ENCODE measurements at regions not wholly inside any gene's neighbourhood (a gene's known extent, or its start where the extent isn't known, plus 50 kb on each side); places are given as distances from the start of the nearest gene placed in this dataset.

DNA sequence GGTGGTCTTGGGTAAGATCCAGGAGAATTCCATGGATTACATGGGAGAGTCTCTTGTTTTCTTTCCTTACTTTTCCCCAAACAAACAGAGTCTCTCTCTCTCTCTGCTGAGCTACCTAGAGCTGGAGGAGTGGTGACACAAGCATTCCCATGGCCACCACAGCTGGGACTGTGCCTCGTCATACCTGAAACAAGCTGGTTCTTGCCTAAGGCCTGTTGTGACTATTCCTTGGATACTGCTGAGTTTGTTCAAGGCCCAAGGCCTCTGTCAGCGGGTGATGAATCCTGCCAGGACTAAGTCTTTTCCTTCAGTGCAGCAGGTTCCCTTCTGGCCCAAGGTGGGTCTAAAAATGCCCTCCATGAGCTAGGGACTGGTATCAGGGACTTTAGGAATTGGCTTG, 378.1 kb upstream of the ZNF385D start:
- TF ChIP-seq REST (IDR thresholded peaks at IDR 0.05; ENCODE audit: insufficient read depth in 1 of 2, low read depth in 2 of 2, low read length in 2 of 2): no peak
- no peak for TF ChIP-seq POLR2AphosphoS5 (IDR thresholded peaks at IDR 0.05; ENCODE audit: low read depth, low read length)
